ENCODE measurements at regions not wholly inside any gene's neighbourhood (a gene's known extent, or its start where the extent isn't known, plus 50 kb on each side); places are given as distances from the start of the nearest gene placed in this dataset.

DNA sequence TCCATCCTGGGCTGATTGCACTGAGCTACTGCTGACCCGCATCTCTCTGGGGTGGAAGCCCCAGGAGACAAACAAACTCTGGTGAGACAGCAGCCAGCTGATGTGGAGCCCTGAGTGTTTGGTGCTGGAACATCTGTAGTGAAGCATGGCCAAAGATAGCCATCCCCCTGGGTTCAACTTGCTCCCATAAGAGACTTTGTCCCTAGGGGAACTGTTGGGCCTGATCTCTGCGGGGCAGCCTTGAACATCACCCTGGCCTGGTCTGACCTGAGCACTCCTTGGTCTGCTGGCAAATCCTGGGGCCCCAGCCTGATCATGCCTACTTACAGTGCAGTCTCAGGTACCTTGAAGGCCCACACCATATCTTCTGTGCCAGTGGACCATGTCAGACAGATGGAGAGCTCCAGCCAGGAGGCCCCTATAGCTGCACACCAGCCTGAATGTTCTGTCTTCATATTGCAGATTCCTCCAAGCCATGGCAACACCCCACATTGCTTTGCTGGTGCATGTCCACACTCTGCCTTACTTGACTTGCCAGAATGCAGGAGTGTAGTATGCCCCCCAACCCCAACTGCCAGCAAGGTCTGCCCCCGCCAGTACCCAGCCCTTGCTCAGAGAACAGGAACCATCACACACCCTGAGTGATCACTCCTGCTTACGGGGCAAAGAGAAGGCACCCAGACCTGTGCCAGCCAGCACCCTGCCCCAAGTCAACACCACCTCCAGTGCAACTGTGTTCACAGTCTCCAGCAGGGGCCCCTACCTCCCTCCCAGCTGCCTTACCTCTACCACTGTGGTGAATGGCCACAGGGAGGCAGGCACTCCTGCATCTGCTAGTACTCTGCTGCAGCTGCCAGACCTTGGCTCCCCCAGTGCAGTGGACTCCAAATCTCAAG is 690.5 kb upstream of the NR5A2 start:
- ChIA-PET POLR2A (ENCODE audit: low non-redundant PET) (no interaction called here), CTCF (interaction anchor here (0.5 to 0.6 kb wide), 2 partner anchors 25 to 589 kb away, joined by 3 read pairs; no protein-coding TSS in a partner anchor)
- DNase-seq (ENCODE audit: low spot score) = no peak
- H3K27ac ChIP-seq = no peak overlapping the region
- TF ChIP-seq, protein P1, sequence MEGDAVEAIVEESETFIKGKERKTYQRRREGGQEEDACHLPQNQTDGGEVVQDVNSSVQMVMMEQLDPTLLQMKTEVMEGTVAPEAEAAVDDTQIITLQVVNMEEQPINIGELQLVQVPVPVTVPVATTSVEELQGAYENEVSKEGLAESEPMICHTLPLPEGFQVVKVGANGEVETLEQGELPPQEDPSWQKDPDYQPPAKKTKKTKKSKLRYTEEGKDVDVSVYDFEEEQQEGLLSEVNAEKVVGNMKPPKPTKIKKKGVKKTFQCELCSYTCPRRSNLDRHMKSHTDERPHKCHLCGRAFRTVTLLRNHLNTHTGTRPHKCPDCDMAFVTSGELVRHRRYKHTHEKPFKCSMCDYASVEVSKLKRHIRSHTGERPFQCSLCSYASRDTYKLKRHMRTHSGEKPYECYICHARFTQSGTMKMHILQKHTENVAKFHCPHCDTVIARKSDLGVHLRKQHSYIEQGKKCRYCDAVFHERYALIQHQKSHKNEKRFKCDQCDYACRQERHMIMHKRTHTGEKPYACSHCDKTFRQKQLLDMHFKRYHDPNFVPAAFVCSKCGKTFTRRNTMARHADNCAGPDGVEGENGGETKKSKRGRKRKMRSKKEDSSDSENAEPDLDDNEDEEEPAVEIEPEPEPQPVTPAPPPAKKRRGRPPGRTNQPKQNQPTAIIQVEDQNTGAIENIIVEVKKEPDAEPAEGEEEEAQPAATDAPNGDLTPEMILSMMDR (conservative IDR thresholded peaks at IDR 0.05; ENCODE audit: low read depth) = no peak

DNA sequence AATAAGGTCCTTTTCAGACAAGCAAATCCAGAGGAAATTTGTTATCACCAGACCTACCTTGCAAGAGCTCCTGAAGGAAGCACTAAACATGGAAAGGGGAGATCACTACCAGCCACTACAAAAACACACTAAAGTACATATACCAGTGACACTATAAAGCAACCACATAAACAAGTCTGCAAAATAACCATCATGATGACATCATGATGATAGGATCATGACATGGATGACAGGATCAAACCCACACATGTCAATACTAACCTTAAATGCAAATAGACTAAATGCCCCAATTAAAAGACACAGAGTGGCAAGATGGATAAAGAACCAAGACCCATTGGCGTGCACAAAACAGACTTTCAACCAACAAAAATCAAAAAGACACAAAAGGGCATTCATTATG is 688.8 kb upstream of the NR5A2 start:
- H3K27ac ChIP-seq = no peak overlapping the region
- TF ChIP-seq, protein P1 (conservative IDR thresholded peaks at IDR 0.05; ENCODE audit: low read depth) = no peak
- ChIA-PET POLR2A (ENCODE audit: low non-redundant PET) (no interaction called here), CTCF (no interaction called here)
- DNase-seq (ENCODE audit: low spot score) = no peak

DNA sequence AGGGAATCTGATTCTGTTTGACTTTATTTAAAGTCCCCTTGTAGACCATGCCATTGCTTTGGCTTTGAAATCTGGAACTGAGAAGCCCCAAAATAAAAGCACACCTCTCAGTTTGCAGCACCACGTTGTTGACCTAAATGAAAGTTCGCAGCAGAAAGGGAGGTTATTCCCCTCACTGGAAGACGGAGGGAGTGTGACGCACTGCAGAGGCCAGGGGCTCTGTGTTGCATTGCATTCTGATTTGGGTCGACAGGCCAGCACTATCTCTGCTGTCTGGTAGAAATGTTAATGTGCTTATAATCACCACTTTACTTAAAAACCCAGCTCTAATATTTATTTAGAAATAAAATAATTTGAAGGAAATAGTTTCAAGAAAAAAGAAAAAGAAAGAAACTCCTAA is 675.2 kb upstream of the NR5A2 start:
- CTCF ChIA-PET = interaction anchor here (0.7 kb wide), 1 partner anchor 13 kb away, joined by 5 read pairs; no protein-coding TSS in a partner anchor
- H3K27ac ChIP-seq = no peak overlapping the region
- no peak for DNase-seq (ENCODE audit: low spot score)
- POLR2A ChIA-PET (ENCODE audit: low non-redundant PET) = no interaction called here
- TF ChIP-seq, protein P1 (conservative IDR thresholded peaks at IDR 0.05; ENCODE audit: low read depth) = no peak

DNA sequence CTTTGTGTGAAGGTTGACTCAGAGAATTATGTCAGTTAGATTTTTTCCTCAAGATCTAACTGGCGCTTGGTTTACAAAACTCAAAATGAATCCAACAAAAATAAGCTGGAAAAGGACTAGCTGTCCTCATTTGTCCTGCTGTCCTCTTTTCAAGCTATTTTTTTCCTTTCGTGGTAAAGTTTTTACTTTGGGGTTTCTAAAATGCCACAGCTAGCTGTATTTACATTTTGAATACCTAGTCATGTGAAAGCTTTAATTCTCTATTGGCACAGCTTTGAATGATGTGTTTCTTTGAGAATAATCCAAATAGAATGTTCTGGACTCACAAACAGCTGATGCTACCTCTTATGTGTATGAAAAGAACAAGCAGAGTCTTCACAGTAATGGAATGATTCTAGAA is 673.6 kb upstream of the NR5A2 start:
- H3K27ac ChIP-seq = no peak overlapping the region
- TF ChIP-seq, protein P1 (conservative IDR thresholded peaks at IDR 0.05; ENCODE audit: low read depth) = no peak
- DNase-seq (ENCODE audit: low spot score) = no peak
- CTCF ChIA-PET = interaction anchor here (0.7 kb wide), 2 partner anchors 25 to 95 kb away, joined by 3 read pairs; no protein-coding TSS in a partner anchor
- POLR2A ChIA-PET (ENCODE audit: low non-redundant PET) = no interaction called here

DNA sequence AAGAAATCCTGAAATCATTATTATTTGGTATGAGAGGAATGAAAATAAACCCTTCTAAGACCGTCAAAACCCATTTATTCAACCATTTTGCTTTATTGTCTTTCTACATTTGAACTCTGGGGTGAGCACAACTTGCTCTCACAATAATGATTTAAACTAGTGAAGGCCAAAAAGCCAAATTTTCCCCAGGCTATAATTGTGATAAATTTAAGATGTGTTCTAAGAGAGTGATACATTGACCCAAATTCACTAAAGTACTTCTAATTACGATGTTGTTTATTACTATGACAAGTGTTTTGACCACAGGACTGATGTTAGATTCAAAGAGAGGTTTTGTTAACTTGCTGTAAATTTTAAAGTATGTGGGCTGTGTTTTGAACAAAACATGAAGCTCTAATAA is 670.9 kb upstream of the NR5A2 start:
- CTCF ChIA-PET = interaction anchor here (0.7 to 1.4 kb wide), 2 partner anchors 66 to 581 kb away, joined by 3 to 4 read pairs; no protein-coding TSS in a partner anchor
- DNase-seq (ENCODE audit: low spot score) = no peak
- POLR2A ChIA-PET (ENCODE audit: low non-redundant PET) = no interaction called here
- TF ChIP-seq, protein P1 (conservative IDR thresholded peaks at IDR 0.05; ENCODE audit: low read depth) = no peak
- no peak overlapping the region for H3K27ac ChIP-seq

DNA sequence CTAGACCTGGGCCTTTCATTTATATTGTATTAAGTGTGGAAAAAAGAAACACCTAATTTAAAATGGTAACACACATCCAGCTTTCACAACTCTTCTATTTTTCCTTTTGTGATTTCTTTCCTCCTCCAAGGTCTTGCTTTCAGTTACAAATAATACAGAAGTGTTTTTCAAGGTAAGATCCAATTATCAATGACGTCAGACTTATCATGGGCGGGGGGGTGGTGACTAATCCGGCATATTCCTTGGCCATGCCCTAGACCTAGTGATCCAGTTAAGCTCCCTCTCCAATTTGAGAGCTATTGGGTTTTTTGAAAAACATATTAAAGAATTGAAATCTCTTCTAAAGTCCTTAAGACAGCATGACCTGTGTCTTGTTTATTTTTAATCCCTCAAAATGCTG is 669.9 kb upstream of the NR5A2 start:
- no peak overlapping the region for H3K27ac ChIP-seq
- TF ChIP-seq, protein P1 (conservative IDR thresholded peaks at IDR 0.05; ENCODE audit: low read depth) = no peak
- ChIA-PET CTCF (interaction anchor here (1.4 kb wide), 1 partner anchor 64 kb away, joined by 4 read pairs; no protein-coding TSS in a partner anchor), POLR2A (ENCODE audit: low non-redundant PET) (no interaction called here)
- DNase-seq (ENCODE audit: low spot score) = no peak
